WTC11 (cell line): ENCODE measurements at regions not wholly inside any gene's neighbourhood (a gene's known extent, or its start where the extent isn't known, plus 50 kb on each side); places are given as distances from the start of the nearest gene placed in this dataset.

Experiments used
- ATAC-seq: fragments of 200-7000 bp; cut with Tn5 transposase; 2 replicates; pipeline ENCODE4 v1.10.0; 2021; ENCODE audit warnings: mild to moderate bottlenecking, moderate library complexity
- CTCF ChIA-PET: fragments of 300-600 bp; sonication (Branson Sonifier 250); formaldehyde crosslinking; loops from one replicate; lab custom pipeline; 2021; ENCODE audit warnings: antibody characterized with exemption; lab: Charles Lee
- POLR2A ChIA-PET: fragments of 350-600 bp; sonication (Branson Sonifier 250); formaldehyde crosslinking; loops from one replicate; lab custom pipeline; 2021; ENCODE audit warnings: antibody characterized with exemption; lab: Charles Lee
- DNase-seq: peaks from one replicate; pipeline ENCODE4 v3.0.0; 2021; ENCODE audit warnings: low spot score
- H3K27ac Mint-ChIP-seq: 2 replicates; pipeline ENCODE4 v1.8.0; 2021; ENCODE audit warnings: mixed read lengths
- H3K27me3 Mint-ChIP-seq: 2 replicates; pipeline ENCODE4 v1.8.0; 2021; ENCODE audit warnings: low read depth, mild to moderate bottlenecking, moderate library complexity, mixed read lengths
- H3K36me3 Mint-ChIP-seq: 2 replicates; pipeline ENCODE4 v1.8.0; 2021; ENCODE audit warnings: mixed read lengths
- H3K4me1 Mint-ChIP-seq: 2 replicates; pipeline ENCODE4 v1.8.0; 2022; ENCODE audit warnings: mixed read lengths
- H3K4me3 Mint-ChIP-seq: 2 replicates; pipeline ENCODE4 v1.8.0; 2021; ENCODE audit warnings: mild to moderate bottlenecking, moderate library complexity, mixed read lengths
- H3K9me3 Mint-ChIP-seq: 2 replicates; pipeline ENCODE4 v1.8.0; 2021; ENCODE audit warnings: mixed read lengths
- CBFB ChIP-seq: sonication (generic); formaldehyde crosslinking; IDR thresholded peaks from 2 replicates; pipeline ENCODE4 v1.8.1; 2022; ENCODE audit warnings: mild to moderate bottlenecking, low read depth, missing genetic modification reagents
- CREM ChIP-seq: sonication (generic); formaldehyde crosslinking; IDR thresholded peaks from 2 replicates; pipeline ENCODE4 v1.8.1; 2022; ENCODE audit warnings: mild to moderate bottlenecking, missing genetic modification reagents, moderate library complexity
- ELF4 ChIP-seq: sonication (generic); formaldehyde crosslinking; IDR thresholded peaks from 2 replicates; pipeline ENCODE4 v1.8.1; 2022; ENCODE audit warnings: low read depth, mild to moderate bottlenecking, moderate library complexity, missing genetic modification reagents
- FOXJ3 ChIP-seq: sonication (generic); formaldehyde crosslinking; IDR thresholded peaks from 2 replicates; pipeline ENCODE4 v1.9.0; 2021; ENCODE audit warnings: missing genetic modification reagents, mild to moderate bottlenecking, borderline replicate concordance
- GABPB1 ChIP-seq: sonication (generic); formaldehyde crosslinking; IDR thresholded peaks from 2 replicates; pipeline ENCODE4 v1.8.1; 2023; ENCODE audit warnings: mild to moderate bottlenecking, missing genetic modification reagents
- IRF2 ChIP-seq: sonication (generic); formaldehyde crosslinking; IDR thresholded peaks from 2 replicates; pipeline ENCODE4 v1.8.0; 2022; ENCODE audit warnings: low read depth, missing genetic modification reagents, borderline replicate concordance
- NFE2L1 ChIP-seq: sonication (generic); formaldehyde crosslinking; IDR thresholded peaks from 2 replicates; pipeline ENCODE4 v1.8.1; 2023; ENCODE audit warnings: missing genetic modification reagents
- NFYB ChIP-seq: sonication (generic); formaldehyde crosslinking; conservative IDR thresholded peaks from 2 replicates; pipeline ENCODE4 v1.8.0; 2022; ENCODE audit warnings: low read depth, missing genetic modification reagents
- RORB ChIP-seq: fragments of 250-450 bp; sonication (Bioruptor Pico); IDR thresholded peaks from 2 replicates; pipeline ENCODE4 v1.9.0; 2021; ENCODE audit warnings: mild to moderate bottlenecking
- STAT6 ChIP-seq: sonication (generic); formaldehyde crosslinking; conservative IDR thresholded peaks from 2 replicates; pipeline ENCODE4 v1.8.1; 2023; ENCODE audit warnings: mild to moderate bottlenecking, low read depth, missing genetic modification reagents, moderate library complexity
- USF2 ChIP-seq: sonication (generic); formaldehyde crosslinking; IDR thresholded peaks from 2 replicates; pipeline ENCODE4 v1.8.1; 2023; ENCODE audit warnings: mild to moderate bottlenecking, missing genetic modification reagents, moderate library complexity
- ZMAT4 ChIP-seq: fragments of 250-450 bp; sonication (Bioruptor Pico); IDR thresholded peaks from 2 replicates; pipeline ENCODE4 v1.9.0; 2021; ENCODE audit warnings: mild to moderate bottlenecking
- ZNF416 ChIP-seq: fragments of 250-450 bp; sonication (Bioruptor Pico); IDR thresholded peaks from 2 replicates; pipeline ENCODE4 v1.9.0; 2021; ENCODE audit warnings: mild to moderate bottlenecking, inconsistent platforms
- ZNF671 ChIP-seq: fragments of 250-450 bp; sonication (Bioruptor Pico); IDR thresholded peaks from 2 replicates; pipeline ENCODE4 v1.8.0; 2021; ENCODE audit warnings: mild to moderate bottlenecking
- TF ChIP-seq, protein P1 (sequence below): sonication (generic); formaldehyde crosslinking; IDR thresholded peaks from 2 replicates; pipeline ENCODE4 v1.8.0; 2022; ENCODE audit warnings: mild to moderate bottlenecking, missing genetic modification reagents
- TF ChIP-seq, protein P2 (sequence below): fragments of 250-450 bp; sonication (Bioruptor Pico); IDR thresholded peaks from 2 replicates; pipeline ENCODE4 v1.9.0; 2021; ENCODE audit warnings: moderate library complexity, mild to moderate bottlenecking, inconsistent platforms, borderline replicate concordance
- TF ChIP-seq, protein P3 (sequence below): sonication (generic); formaldehyde crosslinking; IDR thresholded peaks from 2 replicates; pipeline ENCODE4 v1.8.0; 2022; ENCODE audit warnings: mild to moderate bottlenecking, missing genetic modification reagents
- TF ChIP-seq, protein P4 (sequence below): sonication (generic); formaldehyde crosslinking; IDR thresholded peaks from 2 replicates; pipeline ENCODE4 v1.8.0; 2022; ENCODE audit warnings: mild to moderate bottlenecking, missing genetic modification reagents
- TF ChIP-seq, protein P5 (sequence below): sonication (generic); formaldehyde crosslinking; IDR thresholded peaks from 2 replicates; pipeline ENCODE4 v1.8.1; 2023; ENCODE audit warnings: mild to moderate bottlenecking, moderate library complexity, missing genetic modification reagents

DNA sequence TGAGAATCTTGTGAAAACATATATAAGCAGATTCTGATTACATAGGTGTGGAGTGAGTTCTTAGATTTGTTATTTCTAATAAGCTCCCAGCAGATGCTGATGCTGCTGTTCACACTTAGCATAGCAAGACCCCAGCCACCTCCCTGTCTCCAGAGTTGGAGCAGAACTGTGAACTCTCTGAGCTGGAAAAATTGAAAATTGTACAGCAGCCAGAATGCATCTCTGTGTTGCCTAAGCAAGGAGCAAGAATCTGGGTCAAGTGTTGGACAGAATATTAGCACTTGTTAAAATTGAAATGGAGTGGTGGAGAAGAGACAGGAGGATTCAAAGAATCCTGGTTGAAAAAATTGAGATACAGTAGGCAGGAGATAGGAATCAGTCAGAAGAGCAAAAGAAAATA is 146.6 kb upstream of the FAM47C start (continued):
- no peak for TF ChIP-seq IRF2 (CRISPR knock-in tag)
- TF ChIP-seq, all 79 proteins: peak for 0

DNA sequence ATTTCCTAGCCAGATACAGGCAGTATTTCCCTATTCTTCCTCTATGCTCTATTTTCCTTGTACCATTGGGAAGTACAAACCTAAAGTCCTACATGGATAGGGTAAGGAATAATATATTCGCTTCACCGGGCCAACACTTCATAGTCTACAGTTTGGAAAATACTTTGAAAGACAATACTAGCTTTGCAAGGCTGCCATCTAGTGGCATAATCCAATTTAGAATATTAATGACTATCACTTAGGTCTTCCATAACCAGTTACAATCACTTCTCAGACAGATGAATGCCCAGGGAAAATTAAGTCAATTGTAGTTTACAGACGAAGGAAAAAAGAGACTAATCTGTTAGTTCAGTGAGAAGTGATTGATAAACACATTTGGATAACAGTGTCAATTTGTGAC is 141.0 kb upstream of the FAM47C start:
- no peak overlapping the region for H3K27ac Mint-ChIP-seq
- ATAC-seq = 0 out of 2 replicates have a peak, but pooled peaks have one; percentile 36
- TF ChIP-seq, protein P1, sequence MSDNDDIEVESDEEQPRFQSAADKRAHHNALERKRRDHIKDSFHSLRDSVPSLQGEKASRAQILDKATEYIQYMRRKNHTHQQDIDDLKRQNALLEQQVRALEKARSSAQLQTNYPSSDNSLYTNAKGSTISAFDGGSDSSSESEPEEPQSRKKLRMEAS (CRISPR knock-in tag) = no peak
- TF ChIP-seq NFE2L1 = no peak
- TF ChIP-seq ELF4 (CRISPR knock-in tag) = no peak
- TF ChIP-seq RORB (CRISPR knock-in tag) = no peak
- no peak for TF ChIP-seq STAT6 (CRISPR knock-in tag)
- TF ChIP-seq IRF2 (CRISPR knock-in tag) = no peak
- no peak for TF ChIP-seq CREM (CRISPR knock-in tag)
- TF ChIP-seq ZNF671 (CRISPR knock-in tag) = no peak
- TF ChIP-seq, protein P2, sequence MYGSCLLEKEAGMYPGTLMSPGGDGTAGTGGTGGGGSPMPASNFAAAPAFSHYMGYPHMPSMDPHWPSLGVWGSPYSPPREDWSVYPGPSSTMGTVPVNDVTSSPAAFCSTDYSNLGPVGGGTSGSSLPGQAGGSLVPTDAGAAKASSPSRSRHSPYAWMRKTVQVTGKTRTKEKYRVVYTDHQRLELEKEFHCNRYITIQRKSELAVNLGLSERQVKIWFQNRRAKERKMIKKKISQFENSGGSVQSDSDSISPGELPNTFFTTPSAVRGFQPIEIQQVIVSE (CRISPR knock-in tag) = no peak
- no peak for TF ChIP-seq FOXJ3 (CRISPR knock-in tag)
- TF ChIP-seq ZNF416 (CRISPR knock-in tag) = no peak
- no peak for TF ChIP-seq ZMAT4 (CRISPR knock-in tag)
- no peak for TF ChIP-seq CBFB (CRISPR knock-in tag)
- TF ChIP-seq, protein P3, sequence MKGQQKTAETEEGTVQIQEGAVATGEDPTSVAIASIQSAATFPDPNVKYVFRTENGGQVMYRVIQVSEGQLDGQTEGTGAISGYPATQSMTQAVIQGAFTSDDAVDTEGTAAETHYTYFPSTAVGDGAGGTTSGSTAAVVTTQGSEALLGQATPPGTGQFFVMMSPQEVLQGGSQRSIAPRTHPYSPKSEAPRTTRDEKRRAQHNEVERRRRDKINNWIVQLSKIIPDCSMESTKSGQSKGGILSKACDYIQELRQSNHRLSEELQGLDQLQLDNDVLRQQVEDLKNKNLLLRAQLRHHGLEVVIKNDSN = no peak
- TF ChIP-seq NFYB (CRISPR knock-in tag) = no peak
- TF ChIP-seq, protein P4, sequence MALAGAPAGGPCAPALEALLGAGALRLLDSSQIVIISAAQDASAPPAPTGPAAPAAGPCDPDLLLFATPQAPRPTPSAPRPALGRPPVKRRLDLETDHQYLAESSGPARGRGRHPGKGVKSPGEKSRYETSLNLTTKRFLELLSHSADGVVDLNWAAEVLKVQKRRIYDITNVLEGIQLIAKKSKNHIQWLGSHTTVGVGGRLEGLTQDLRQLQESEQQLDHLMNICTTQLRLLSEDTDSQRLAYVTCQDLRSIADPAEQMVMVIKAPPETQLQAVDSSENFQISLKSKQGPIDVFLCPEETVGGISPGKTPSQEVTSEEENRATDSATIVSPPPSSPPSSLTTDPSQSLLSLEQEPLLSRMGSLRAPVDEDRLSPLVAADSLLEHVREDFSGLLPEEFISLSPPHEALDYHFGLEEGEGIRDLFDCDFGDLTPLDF (CRISPR knock-in tag) = no peak
- no peak for TF ChIP-seq USF2
- TF ChIP-seq GABPB1 (CRISPR knock-in tag) = no peak
- TF ChIP-seq, protein P5, sequence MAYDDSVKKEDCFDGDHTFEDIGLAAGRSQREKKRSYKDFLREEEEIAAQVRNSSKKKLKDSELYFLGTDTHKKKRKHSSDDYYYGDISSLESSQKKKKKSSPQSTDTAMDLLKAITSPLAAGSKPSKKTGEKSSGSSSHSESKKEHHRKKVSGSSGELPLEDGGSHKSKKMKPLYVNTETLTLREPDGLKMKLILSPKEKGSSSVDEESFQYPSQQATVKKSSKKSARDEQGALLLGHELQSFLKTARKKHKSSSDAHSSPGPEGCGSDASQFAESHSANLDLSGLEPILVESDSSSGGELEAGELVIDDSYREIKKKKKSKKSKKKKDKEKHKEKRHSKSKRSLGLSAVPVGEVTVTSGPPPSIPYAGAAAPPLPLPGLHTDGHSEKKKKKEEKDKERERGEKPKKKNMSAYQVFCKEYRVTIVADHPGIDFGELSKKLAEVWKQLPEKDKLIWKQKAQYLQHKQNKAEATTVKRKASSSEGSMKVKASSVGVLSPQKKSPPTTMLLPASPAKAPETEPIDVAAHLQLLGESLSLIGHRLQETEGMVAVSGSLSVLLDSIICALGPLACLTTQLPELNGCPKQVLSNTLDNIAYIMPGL (CRISPR knock-in tag) = no peak
- TF ChIP-seq, all 79 proteins: peak for 0
- no peak overlapping the region for H3K4me3 Mint-ChIP-seq
- POLR2A ChIA-PET = no interaction called here
- H3K36me3 Mint-ChIP-seq = no peaks in the 10 kb centered on the region
- CTCF ChIA-PET = no interaction called here
- no peak for DNase-seq
- H3K27me3 Mint-ChIP-seq = no peaks in the 10 kb centered on the region; the same call in 1 of the 2 replicates
- H3K9me3 Mint-ChIP-seq = no peaks in the 10 kb centered on the region
- H3K4me1 Mint-ChIP-seq = no peaks in the 10 kb centered on the region
